Mucosa of gallbladder (tissue), 1 donor: ENCODE measurements at regions not wholly inside any gene's neighbourhood (a gene's known extent, or its start where the extent isn't known, plus 50 kb on each side); places are given as distances from the start of the nearest gene placed in this dataset.

Source experiments
- DNase-seq: peaks from one replicate; pipeline ENCODE4 v3.0.0-alpha.2; 2020; ENCODE audit warnings: low spot score
- donor health status: DM: no; HTN: no; CAD: no.

- DNase-seq = no peak
Measured at GRCh38 chr14:38517426-38517825, 261.5 kb upstream of the CLEC14A start.

GRCh38 chr14:38512236-38512635 is 256.3 kb upstream of the CLEC14A start:
- DNase-seq = no peak

GRCh38 chr14:38507299-38507698 is 251.4 kb upstream of the CLEC14A start:
- no peak for DNase-seq

- no peak for DNase-seq
Measured at GRCh38 chr14:38505973-38506249, 250.0 kb upstream of the CLEC14A start.

GRCh38 chr14:38505221-38505972 is 249.5 kb upstream of the CLEC14A start:
- DNase-seq = no peak

GRCh38 chr14:38504175-38504574 is 248.3 kb upstream of the CLEC14A start:
- no peak for DNase-seq

- no peak for DNase-seq
Measured at GRCh38 chr14:38502239-38502638, 246.3 kb upstream of the CLEC14A start.

- DNase-seq = no peak
Measured at GRCh38 chr14:38500125-38500524, 244.2 kb upstream of the CLEC14A start.

GRCh38 chr14:38496092-38496491 is 240.2 kb upstream of the CLEC14A start:
- DNase-seq = no peak

GRCh38 chr14:38490273-38490672 is 234.4 kb upstream of the CLEC14A start:
- no peak for DNase-seq

- DNase-seq = no peak
Measured at GRCh38 chr14:38485026-38485425, 229.1 kb upstream of the CLEC14A start.

- DNase-seq = no peak
Measured at GRCh38 chr14:38481952-38482678, 226.2 kb upstream of the CLEC14A start.

GRCh38 chr14:38469156-38469555 is 213.3 kb upstream of the CLEC14A start:
- no peak for DNase-seq

- DNase-seq = no peak
Measured at GRCh38 chr14:38442208-38442607, 186.3 kb upstream of the CLEC14A start.

GRCh38 chr14:38432186-38432585 is 176.3 kb upstream of the CLEC14A start:
- DNase-seq = no peak

GRCh38 chr14:38431156-38431555 is 175.3 kb upstream of the CLEC14A start:
- no peak for DNase-seq

- DNase-seq = no peak
Measured at GRCh38 chr14:38430522-38430921, 174.6 kb upstream of the CLEC14A start.

GRCh38 chr14:38425324-38425976 is 169.6 kb upstream of the CLEC14A start:
- DNase-seq = no peak

- no peak for DNase-seq
Measured at GRCh38 chr14:38420048-38420447, 164.2 kb upstream of the CLEC14A start.

GRCh38 chr14:38419579-38419978 is 163.7 kb upstream of the CLEC14A start:
- no peak for DNase-seq

GRCh38 chr14:38412654-38413053 is 156.8 kb upstream of the CLEC14A start:
- no peak for DNase-seq

- no peak for DNase-seq
Measured at GRCh38 chr14:38410442-38410841, 154.5 kb upstream of the CLEC14A start.

GRCh38 chr14:38409071-38409705 is 153.3 kb upstream of the CLEC14A start:
- no peak for DNase-seq
